Neural progenitor cell (in vitro differentiated cells): ENCODE measurements at regions not wholly inside any gene's neighbourhood (a gene's known extent, or its start where the extent isn't known, plus 50 kb on each side); places are given as distances from the start of the nearest gene placed in this dataset.

Source experiments
- DNase-seq: peaks from one replicate; pipeline ENCODE4 v3.0.0-alpha.2; 2016; ENCODE audit warnings: low spot score
- H2AFZ ChIP-seq: fragments of 200-600 bp; sonication (generic); replicated peaks from 2 replicates; pipeline ENCODE4 v1.6.1; 2016; ENCODE audit warnings: antibody characterized with exemption
- H3F3A ChIP-seq: fragments of 200-600 bp; sonication (generic); 2 replicates; pipeline ENCODE4 v1.6.1; 2016; ENCODE audit warnings: antibody characterized with exemption, low read depth
- H3K27ac ChIP-seq: fragments of 200-600 bp; sonication (generic); 2 replicates; pipeline ENCODE4 v1.5.1; 2016; ENCODE audit warnings: mild to moderate bottlenecking
- H3K27me3 ChIP-seq: fragments of 200-600 bp; sonication (generic); 2 replicates; pipeline ENCODE4 v1.6.1; 2016; ENCODE audit warnings: mild to moderate bottlenecking, moderate library complexity
- H3K36me3 ChIP-seq: fragments of 200-600 bp; sonication (generic); 2 replicates; pipeline ENCODE4 v1.5.1; 2016
- H3K4me1 ChIP-seq: fragments of 200-600 bp; sonication (generic); 2 replicates; pipeline ENCODE4 v1.6.1; 2016; ENCODE audit warnings: mixed run types
- H3K4me2 ChIP-seq: fragments of 200-600 bp; sonication (generic); 2 replicates; pipeline ENCODE4 v1.6.1; 2016
- H3K4me3 ChIP-seq: fragments of 200-600 bp; sonication (generic); 2 replicates; pipeline ENCODE4 v1.5.1; 2016
- H3K79me2 ChIP-seq: fragments of 200-600 bp; sonication (generic); 2 replicates; pipeline ENCODE4 v1.6.1; 2016; ENCODE audit warnings: low read depth
- H3K9ac ChIP-seq: fragments of 200-600 bp; sonication (generic); 2 replicates; pipeline ENCODE4 v1.6.1; 2016
- H3K9me3 ChIP-seq: fragments of 200-600 bp; sonication (generic); 2 replicates; pipeline ENCODE4 v1.5.1; 2016; ENCODE audit warnings: low read depth
- H4K20me1 ChIP-seq: fragments of 200-600 bp; sonication (generic); 2 replicates; pipeline ENCODE4 v1.6.1; 2016; ENCODE audit warnings: low read depth
- H3K27ac Mint-ChIP-seq: 3 replicates; pipeline ENCODE4 v1.8.0; 2021; ENCODE audit warnings: mixed read lengths
- H3K27me3 Mint-ChIP-seq: 2 replicates; pipeline ENCODE4 v1.8.0; 2022; ENCODE audit warnings: low read depth, mild to moderate bottlenecking, inconsistent platforms, moderate library complexity, mixed read lengths; ENCODE audit not compliant: insufficient read depth
- H3K36me3 Mint-ChIP-seq: 3 replicates; pipeline ENCODE4 v1.8.0; 2021; ENCODE audit warnings: mixed read lengths
- H3K4me1 Mint-ChIP-seq: 3 replicates; pipeline ENCODE4 v1.8.0; 2021; ENCODE audit warnings: mixed read lengths
- H3K4me3 Mint-ChIP-seq: 3 replicates; pipeline ENCODE4 v1.8.0; 2021; ENCODE audit warnings: mild to moderate bottlenecking, moderate library complexity, mixed read lengths
- H3K9me3 Mint-ChIP-seq: 3 replicates; pipeline ENCODE4 v1.8.0; 2020; ENCODE audit warnings: mixed read lengths
- CTCF ChIP-seq: fragments of 200-600 bp; sonication (generic); IDR thresholded peaks from 2 replicates; pipeline ENCODE4 v1.5.1; 2017; ENCODE audit warnings: antibody characterized with exemption, mild to moderate bottlenecking
- EZH2 ChIP-seq: fragments of 200-600 bp; sonication (generic); IDR thresholded peaks from 2 replicates; pipeline ENCODE4 v1.6.1; 2017; ENCODE audit warnings: antibody characterized with exemption, mild to moderate bottlenecking, moderate library complexity
- EZH2phosphoT487 ChIP-seq: fragments of 200-600 bp; sonication (generic); IDR thresholded peaks from 2 replicates; pipeline ENCODE4 v1.6.1; 2017; ENCODE audit warnings: antibody characterized with exemption

- H3F3A ChIP-seq, result no peaks in the 10 kb centered on the region
- H3K9me3 ChIP-seq, result no peaks in the 10 kb centered on the region
- no peak overlapping the region for H3K4me3 ChIP-seq
- no peaks in the 10 kb centered on the region for H4K20me1 ChIP-seq
- H3K4me3 Mint-ChIP-seq, result no peak overlapping the region
- no peak overlapping the region for H2AFZ ChIP-seq
- H3K27ac ChIP-seq, result no peak overlapping the region
- no peaks in the 10 kb centered on the region for H3K4me1 Mint-ChIP-seq
- H3K27me3 Mint-ChIP-seq, result no peaks in the 10 kb centered on the region
- no peak overlapping the region for H3K9ac ChIP-seq
- peaks cover 3% of the 10 kb centered on the region for H3K9me3 Mint-ChIP-seq
- no peaks in the 10 kb centered on the region for H3K4me1 ChIP-seq
- no peak overlapping the region for H3K27ac Mint-ChIP-seq
- no peaks in the 10 kb centered on the region for H3K27me3 ChIP-seq
- DNase-seq, result no peak
- H3K4me2 ChIP-seq, result no peak overlapping the region
- no peaks in the 10 kb centered on the region for H3K36me3 Mint-ChIP-seq
- TF ChIP-seq CTCF (no peak), EZH2 (no peak), EZH2phosphoT487 (no peak)
- no peaks in the 10 kb centered on the region for H3K79me2 ChIP-seq
- H3K36me3 ChIP-seq, result no peaks in the 10 kb centered on the region
Measured at GRCh38 chr18:33814546-33814945, 236.5 kb downstream of the ASXL3 start.

GRCh38 chr18:33812186-33812585, 234.2 kb downstream of the ASXL3 start:
- no peak overlapping the region for H3K27ac Mint-ChIP-seq

DNA sequence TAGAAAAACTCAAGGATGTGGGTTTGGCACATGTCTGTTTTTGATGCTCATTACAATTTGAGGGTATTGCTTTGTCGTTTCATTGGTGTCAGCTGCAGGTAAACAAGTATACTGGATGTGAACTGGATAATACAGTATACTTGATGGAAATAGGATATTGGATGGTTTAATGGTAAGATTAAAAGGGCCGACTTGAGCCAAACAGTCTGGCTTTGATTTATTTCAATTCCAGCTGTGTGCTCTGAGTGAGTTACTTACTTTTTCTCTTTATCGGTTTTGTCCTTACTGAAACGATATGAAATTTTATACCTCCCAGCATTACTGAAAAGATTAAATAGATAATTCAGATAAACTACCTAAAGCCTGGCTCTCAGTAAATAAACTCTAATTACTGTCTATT, 227.6 kb downstream of the ASXL3 start:
- H3K27me3 ChIP-seq, result no peaks in the 10 kb centered on the region
- H3K4me1 Mint-ChIP-seq, result no peaks in the 10 kb centered on the region
- H3K4me3 ChIP-seq, result no peak overlapping the region
- TF ChIP-seq CTCF (no peak), EZH2phosphoT487 (no peak), EZH2 (no peak)
- no peaks in the 10 kb centered on the region for H3F3A ChIP-seq
- H3K4me2 ChIP-seq, result no peak overlapping the region
- H3K27me3 Mint-ChIP-seq, result no peaks in the 10 kb centered on the region
- H3K79me2 ChIP-seq, result no peaks in the 10 kb centered on the region
- no peak overlapping the region for H3K27ac ChIP-seq
- H3K36me3 ChIP-seq, result no peaks in the 10 kb centered on the region
- no peak overlapping the region for H3K27ac Mint-ChIP-seq
- no peaks in the 10 kb centered on the region for H3K9me3 Mint-ChIP-seq
- no peak overlapping the region for H3K9ac ChIP-seq
- no peaks in the 10 kb centered on the region for H3K36me3 Mint-ChIP-seq
- H3K9me3 ChIP-seq, result no peaks in the 10 kb centered on the region
- no peak overlapping the region for H3K4me3 Mint-ChIP-seq
- no peaks in the 10 kb centered on the region for H4K20me1 ChIP-seq
- DNase-seq, result no peak
- H3K4me1 ChIP-seq, result no peaks in the 10 kb centered on the region
- no peak overlapping the region for H2AFZ ChIP-seq

More at GRCh38 chr18:33812186-33812585, 234.2 kb downstream of the ASXL3 start:
- no peak overlapping the region for H3K9ac ChIP-seq
- Mint-ChIP-seq H3K4me3 (no peak overlapping the region), H3K36me3 (no peaks in the 10 kb centered on the region), H3K27me3 (no peaks in the 10 kb centered on the region), H3K9me3 (no peaks in the 10 kb centered on the region), H3K4me1 (no peaks in the 10 kb centered on the region)
- H3K27ac ChIP-seq, result no peak overlapping the region
- no peaks in the 10 kb centered on the region for H4K20me1 ChIP-seq
- H3K4me3 ChIP-seq, result no peak overlapping the region
- no peak overlapping the region for H2AFZ ChIP-seq
- H3K9me3 ChIP-seq, result no peaks in the 10 kb centered on the region
- no peaks in the 10 kb centered on the region for H3K36me3 ChIP-seq
- H3K27me3 ChIP-seq, result no peaks in the 10 kb centered on the region
- no peak for DNase-seq
- no peaks in the 10 kb centered on the region for H3F3A ChIP-seq
- H3K4me1 ChIP-seq, result no peaks in the 10 kb centered on the region
- H3K4me2 ChIP-seq, result no peak overlapping the region
- TF ChIP-seq CTCF, result no peak
- TF ChIP-seq EZH2phosphoT487, result no peak
- no peak for TF ChIP-seq EZH2
- no peaks in the 10 kb centered on the region for H3K79me2 ChIP-seq

DNA sequence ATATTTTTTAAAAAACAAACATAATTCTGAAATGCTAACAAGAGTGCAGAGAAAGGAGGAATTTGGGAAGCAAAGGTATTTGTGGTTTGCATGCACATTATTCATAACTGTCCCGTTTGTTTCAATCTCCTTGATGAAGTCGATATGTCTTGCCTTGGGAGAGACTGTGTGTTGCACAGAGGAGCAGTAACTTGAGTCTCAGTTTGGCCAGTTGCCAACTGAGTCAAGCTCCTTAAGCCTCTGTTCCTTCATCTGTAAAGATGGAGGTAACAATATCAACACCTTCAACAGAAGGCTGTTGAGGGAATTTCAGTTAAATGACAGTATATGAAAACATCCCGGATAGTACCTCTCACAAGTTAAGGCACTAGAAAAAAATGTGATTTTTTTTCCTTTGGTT, 226.2 kb downstream of the ASXL3 start:
- Histone ChIP-seq H3K79me2 (no peaks in the 10 kb centered on the region), H3K4me3 (no peak overlapping the region), H4K20me1 (no peaks in the 10 kb centered on the region), H3F3A (no peaks in the 10 kb centered on the region), H3K4me1 (no peaks in the 10 kb centered on the region), H3K36me3 (no peaks in the 10 kb centered on the region), H3K27me3 (no peaks in the 10 kb centered on the region), H2AFZ (no peak overlapping the region), H3K27ac (no peak overlapping the region), H3K9ac (no peak overlapping the region), H3K4me2 (no peak overlapping the region), H3K9me3 (no peaks in the 10 kb centered on the region)
- TF ChIP-seq EZH2 (no peak), CTCF (no peak), EZH2phosphoT487 (no peak)
- H3K4me3 Mint-ChIP-seq, result no peak overlapping the region
- H3K9me3 Mint-ChIP-seq, result no peaks in the 10 kb centered on the region
- no peaks in the 10 kb centered on the region for H3K27me3 Mint-ChIP-seq
- H3K4me1 Mint-ChIP-seq, result no peaks in the 10 kb centered on the region
- no peak overlapping the region for H3K27ac Mint-ChIP-seq
- no peaks in the 10 kb centered on the region for H3K36me3 Mint-ChIP-seq
- no peak for DNase-seq
